ENCODE measurements at regions not wholly inside any gene's neighbourhood (a gene's known extent, or its start where the extent isn't known, plus 50 kb on each side); places are given as distances from the start of the nearest gene placed in this dataset.

DNA sequence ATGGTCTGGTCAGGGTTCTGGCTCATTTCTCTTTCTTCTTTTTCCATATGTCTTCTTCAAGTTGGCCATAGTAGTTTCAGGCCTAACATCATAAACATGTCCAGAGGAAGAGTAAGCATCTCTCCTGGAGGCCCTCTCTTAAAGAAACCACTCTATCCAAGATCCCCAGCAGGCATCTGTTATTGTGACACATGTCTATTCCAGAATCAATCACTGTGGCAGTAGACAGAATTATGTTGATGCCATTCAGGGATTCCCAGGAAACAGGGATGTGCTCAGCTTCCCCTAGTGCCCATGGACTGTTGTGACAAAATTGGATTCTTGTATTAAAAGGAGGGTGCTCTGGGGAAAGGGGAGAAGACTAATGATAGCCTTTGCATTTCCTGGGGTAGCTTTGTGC is 224.0 kb downstream of the HNRNPD start:
- Histone ChIP-seq H3F3A (ENCODE audit: insufficient read depth, low read length, poor library complexity, severe bottlenecking) (no peaks in the 10 kb centered on the region), H3K4me3 (ENCODE audit: low read length) (no peak overlapping the region), H3K9me2 (ENCODE audit: insufficient read depth, low read length) (no peaks in the 10 kb centered on the region), H4K20me1 (ENCODE audit: insufficient read depth) (no peaks in the 10 kb centered on the region), H3K79me2 (replicated peaks; ENCODE audit: insufficient read depth, low read length) (no peaks in the 10 kb centered on the region), H3K4me2 (ENCODE audit: low read length) (no peak overlapping the region), H3K9me3 (ENCODE audit: low read length) (no peaks in the 10 kb centered on the region), H3K36me3 (ENCODE audit: insufficient read depth, low read length) (no peaks in the 10 kb centered on the region), H3K9ac (ENCODE audit: low read length) (no peak overlapping the region), H2AFZ (ENCODE audit: low read depth, low read length) (no peak overlapping the region), H3K27me3 (ENCODE audit: insufficient read depth, low read depth, low read length) (no peaks in the 10 kb centered on the region), H3K27ac (ENCODE audit: low read length) (no peak overlapping the region)
- TF ChIP-seq EP300 (conservative IDR thresholded peaks at IDR 0.05; ENCODE audit: poor library complexity, severe bottlenecking) = peak; percentile 83
- TF ChIP-seq POLR2AphosphoS5 (IDR thresholded peaks at IDR 0.05) = peak; percentile 37
- TF ChIP-seq, protein P1, sequence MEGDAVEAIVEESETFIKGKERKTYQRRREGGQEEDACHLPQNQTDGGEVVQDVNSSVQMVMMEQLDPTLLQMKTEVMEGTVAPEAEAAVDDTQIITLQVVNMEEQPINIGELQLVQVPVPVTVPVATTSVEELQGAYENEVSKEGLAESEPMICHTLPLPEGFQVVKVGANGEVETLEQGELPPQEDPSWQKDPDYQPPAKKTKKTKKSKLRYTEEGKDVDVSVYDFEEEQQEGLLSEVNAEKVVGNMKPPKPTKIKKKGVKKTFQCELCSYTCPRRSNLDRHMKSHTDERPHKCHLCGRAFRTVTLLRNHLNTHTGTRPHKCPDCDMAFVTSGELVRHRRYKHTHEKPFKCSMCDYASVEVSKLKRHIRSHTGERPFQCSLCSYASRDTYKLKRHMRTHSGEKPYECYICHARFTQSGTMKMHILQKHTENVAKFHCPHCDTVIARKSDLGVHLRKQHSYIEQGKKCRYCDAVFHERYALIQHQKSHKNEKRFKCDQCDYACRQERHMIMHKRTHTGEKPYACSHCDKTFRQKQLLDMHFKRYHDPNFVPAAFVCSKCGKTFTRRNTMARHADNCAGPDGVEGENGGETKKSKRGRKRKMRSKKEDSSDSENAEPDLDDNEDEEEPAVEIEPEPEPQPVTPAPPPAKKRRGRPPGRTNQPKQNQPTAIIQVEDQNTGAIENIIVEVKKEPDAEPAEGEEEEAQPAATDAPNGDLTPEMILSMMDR (IDR thresholded peaks at IDR 0.05; ENCODE audit: poor library complexity, severe bottlenecking) = peak; percentile 17
- no peak for TF ChIP-seq SMC3 (conservative IDR thresholded peaks at IDR 0.05; ENCODE audit: poor library complexity)
- no peak for TF ChIP-seq TAF1 (IDR thresholded peaks at IDR 0.05; ENCODE audit: low read depth)

DNA sequence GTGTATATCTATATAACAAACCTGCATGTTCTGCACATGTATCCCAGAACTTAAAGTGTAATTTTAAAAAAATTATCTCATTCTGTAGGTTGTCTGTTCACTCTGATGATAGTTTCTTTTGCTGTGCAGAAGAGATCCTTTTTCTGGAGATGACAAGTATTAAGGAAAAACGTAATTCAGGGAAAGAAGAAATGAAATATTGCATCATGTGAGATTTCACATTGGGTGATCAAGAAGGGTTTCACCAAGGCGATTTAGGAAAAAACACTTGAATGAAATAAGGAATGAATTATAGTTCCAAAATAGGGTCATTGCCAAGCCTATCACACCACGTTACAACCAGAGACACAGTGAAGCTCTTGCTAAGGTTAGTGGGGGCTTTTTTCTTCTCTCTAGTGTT is 227.9 kb downstream of the HNRNPD start:
- H3F3A ChIP-seq (ENCODE audit: insufficient read depth, low read length, poor library complexity, severe bottlenecking) = no peaks in the 10 kb centered on the region
- H3K79me2 ChIP-seq (replicated peaks; ENCODE audit: insufficient read depth, low read length) = no peaks in the 10 kb centered on the region
- no peak overlapping the region for H2AFZ ChIP-seq (ENCODE audit: low read depth, low read length)
- H3K9ac ChIP-seq (ENCODE audit: low read length) = no peak overlapping the region
- H4K20me1 ChIP-seq (ENCODE audit: insufficient read depth) = no peaks in the 10 kb centered on the region
- H3K4me3 ChIP-seq (ENCODE audit: low read length) = no peak overlapping the region
- no peaks in the 10 kb centered on the region for H3K27me3 ChIP-seq (ENCODE audit: insufficient read depth, low read depth, low read length)
- TF ChIP-seq, protein P1 (IDR thresholded peaks at IDR 0.05; ENCODE audit: poor library complexity, severe bottlenecking) = no peak
- TF ChIP-seq EP300 (conservative IDR thresholded peaks at IDR 0.05; ENCODE audit: poor library complexity, severe bottlenecking) = no peak
- TF ChIP-seq RAD21 (conservative IDR thresholded peaks at IDR 0.05) = no peak
- no peak for TF ChIP-seq POLR2AphosphoS5 (IDR thresholded peaks at IDR 0.05)
- TF ChIP-seq SMC3 (conservative IDR thresholded peaks at IDR 0.05; ENCODE audit: poor library complexity) = no peak
- TF ChIP-seq, protein P2, sequence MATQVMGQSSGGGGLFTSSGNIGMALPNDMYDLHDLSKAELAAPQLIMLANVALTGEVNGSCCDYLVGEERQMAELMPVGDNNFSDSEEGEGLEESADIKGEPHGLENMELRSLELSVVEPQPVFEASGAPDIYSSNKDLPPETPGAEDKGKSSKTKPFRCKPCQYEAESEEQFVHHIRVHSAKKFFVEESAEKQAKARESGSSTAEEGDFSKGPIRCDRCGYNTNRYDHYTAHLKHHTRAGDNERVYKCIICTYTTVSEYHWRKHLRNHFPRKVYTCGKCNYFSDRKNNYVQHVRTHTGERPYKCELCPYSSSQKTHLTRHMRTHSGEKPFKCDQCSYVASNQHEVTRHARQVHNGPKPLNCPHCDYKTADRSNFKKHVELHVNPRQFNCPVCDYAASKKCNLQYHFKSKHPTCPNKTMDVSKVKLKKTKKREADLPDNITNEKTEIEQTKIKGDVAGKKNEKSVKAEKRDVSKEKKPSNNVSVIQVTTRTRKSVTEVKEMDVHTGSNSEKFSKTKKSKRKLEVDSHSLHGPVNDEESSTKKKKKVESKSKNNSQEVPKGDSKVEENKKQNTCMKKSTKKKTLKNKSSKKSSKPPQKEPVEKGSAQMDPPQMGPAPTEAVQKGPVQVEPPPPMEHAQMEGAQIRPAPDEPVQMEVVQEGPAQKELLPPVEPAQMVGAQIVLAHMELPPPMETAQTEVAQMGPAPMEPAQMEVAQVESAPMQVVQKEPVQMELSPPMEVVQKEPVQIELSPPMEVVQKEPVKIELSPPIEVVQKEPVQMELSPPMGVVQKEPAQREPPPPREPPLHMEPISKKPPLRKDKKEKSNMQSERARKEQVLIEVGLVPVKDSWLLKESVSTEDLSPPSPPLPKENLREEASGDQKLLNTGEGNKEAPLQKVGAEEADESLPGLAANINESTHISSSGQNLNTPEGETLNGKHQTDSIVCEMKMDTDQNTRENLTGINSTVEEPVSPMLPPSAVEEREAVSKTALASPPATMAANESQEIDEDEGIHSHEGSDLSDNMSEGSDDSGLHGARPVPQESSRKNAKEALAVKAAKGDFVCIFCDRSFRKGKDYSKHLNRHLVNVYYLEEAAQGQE (IDR thresholded peaks at IDR 0.05; ENCODE audit: borderline replicate concordance) = no peak
- no peak for TF ChIP-seq MXI1 (conservative IDR thresholded peaks at IDR 0.05; ENCODE audit: poor library complexity, severe bottlenecking)
- TF ChIP-seq TAF1 (IDR thresholded peaks at IDR 0.05; ENCODE audit: low read depth) = no peak
- TF ChIP-seq EZH2 (IDR thresholded peaks at IDR 0.05; ENCODE audit: borderline replicate concordance, insufficient read depth, low read length, poor library complexity, severe bottlenecking) = no peak
- H3K36me3 ChIP-seq (ENCODE audit: insufficient read depth, low read length) = no peaks in the 10 kb centered on the region
- H3K27ac ChIP-seq (ENCODE audit: low read length) = no peak overlapping the region
- no peaks in the 10 kb centered on the region for H3K9me3 ChIP-seq (ENCODE audit: low read length)
- H3K9me2 ChIP-seq (ENCODE audit: insufficient read depth, low read length) = no peaks in the 10 kb centered on the region
- H3K4me2 ChIP-seq (ENCODE audit: low read length) = no peak overlapping the region
